ENCODE measurements at regions not wholly inside any gene's neighbourhood (a gene's known extent, or its start where the extent isn't known, plus 50 kb on each side); places are given as distances from the start of the nearest gene placed in this dataset.
"Not testable (repeated sequence)": the region's sequence is repeated elsewhere in the genome, so short reads cannot be mapped to it uniquely, and the experiment has no call there.

DNA sequence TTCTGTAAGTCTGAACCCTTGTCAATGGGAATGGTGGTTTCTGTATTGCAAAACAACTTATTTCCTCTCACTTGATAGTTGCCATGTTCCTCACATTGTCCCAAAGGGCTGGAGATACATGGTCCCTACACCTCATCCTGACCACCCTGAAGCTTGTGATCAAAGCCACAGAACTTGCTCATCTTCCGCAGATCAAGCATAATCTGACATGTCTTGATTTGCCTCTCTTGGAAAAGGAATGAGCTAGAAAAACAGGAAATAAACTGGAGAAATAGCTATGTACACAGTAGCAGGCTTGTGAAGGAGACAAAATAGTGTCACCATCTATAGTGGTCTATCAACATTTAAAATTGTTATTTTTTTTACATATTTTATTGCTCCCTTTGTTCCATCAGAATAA, 871.9 kb upstream of the C9orf72 start:
- Histone ChIP-seq H3K4me3 (ENCODE audit: low read length) (no peak overlapping the region), H3K4me1 (ENCODE audit: insufficient read depth, low read length) (no peaks in the 10 kb centered on the region), H3K27me3 (ENCODE audit: insufficient read depth, low read length) (no peaks in the 10 kb centered on the region), H3K36me3 (ENCODE audit: insufficient read depth, low read depth, low read length) (no peaks in the 10 kb centered on the region), H3K9ac (ENCODE audit: low read depth, low read length) (no peak overlapping the region), H3K9me3 (ENCODE audit: insufficient read depth, low read depth, low read length) (peaks cover 11% of the 10 kb centered on the region), H3K27ac (ENCODE audit: low read length) (no peak overlapping the region)

DNA sequence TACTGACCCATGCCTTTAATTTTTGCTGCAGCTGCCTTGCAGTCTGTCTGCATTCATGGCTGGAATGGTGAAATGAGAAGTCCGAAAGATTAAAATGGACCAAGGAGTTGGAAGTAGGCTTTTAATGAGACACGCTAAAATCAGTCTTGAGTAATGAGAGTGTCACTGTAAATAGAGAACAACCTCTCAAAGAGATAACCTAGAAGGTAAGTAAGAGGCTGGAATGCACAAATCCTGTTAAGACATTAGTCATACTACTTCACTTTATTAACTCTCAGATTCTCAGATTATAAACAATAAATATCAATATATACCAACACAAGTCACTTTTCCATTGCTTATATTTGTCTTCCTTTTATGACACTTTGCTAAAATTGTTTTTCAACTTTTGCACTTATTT, 880.6 kb upstream of the C9orf72 start:
- H3K4me1 ChIP-seq (ENCODE audit: insufficient read depth, low read length): no peaks in the 10 kb centered on the region
- no peaks in the 10 kb centered on the region for H3K9me3 ChIP-seq (ENCODE audit: insufficient read depth, low read depth, low read length)
- no peak overlapping the region for H3K9ac ChIP-seq (ENCODE audit: low read depth, low read length)
- H3K27me3 ChIP-seq (ENCODE audit: insufficient read depth, low read length): no peaks in the 10 kb centered on the region
- no peak overlapping the region for H3K27ac ChIP-seq (ENCODE audit: low read length)
- no peaks in the 10 kb centered on the region for H3K36me3 ChIP-seq (ENCODE audit: insufficient read depth, low read depth, low read length)
- no peak overlapping the region for H3K4me3 ChIP-seq (ENCODE audit: low read length)

DNA sequence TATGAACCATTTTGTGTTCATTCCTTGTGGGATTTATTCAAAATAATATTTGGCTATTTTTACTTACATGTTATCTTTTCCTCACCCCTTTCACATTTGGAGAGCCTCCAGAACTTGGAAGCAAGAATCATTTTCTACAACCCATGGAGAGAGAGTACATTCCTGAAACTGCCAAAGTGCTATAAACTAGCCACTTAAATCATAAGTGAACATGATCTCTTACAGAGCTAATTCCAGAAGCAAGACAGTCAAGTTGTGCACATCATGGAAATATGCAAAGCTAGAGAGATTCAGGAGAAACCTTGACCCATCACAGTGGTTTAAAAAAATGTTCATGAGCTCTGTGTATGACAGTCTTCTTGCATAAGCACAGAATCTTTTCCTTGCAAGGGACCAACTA, 883.6 kb upstream of the C9orf72 start:
- Histone ChIP-seq H3K4me1 (ENCODE audit: insufficient read depth, low read length) (no peaks in the 10 kb centered on the region), H3K9ac (ENCODE audit: low read depth, low read length) (no peak overlapping the region), H3K36me3 (ENCODE audit: insufficient read depth, low read depth, low read length) (no peaks in the 10 kb centered on the region), H3K4me3 (ENCODE audit: low read length) (no peak overlapping the region), H3K27ac (ENCODE audit: low read length) (no peak overlapping the region), H3K27me3 (ENCODE audit: insufficient read depth, low read length) (no peaks in the 10 kb centered on the region), H3K9me3 (ENCODE audit: insufficient read depth, low read depth, low read length) (no peaks in the 10 kb centered on the region)

DNA sequence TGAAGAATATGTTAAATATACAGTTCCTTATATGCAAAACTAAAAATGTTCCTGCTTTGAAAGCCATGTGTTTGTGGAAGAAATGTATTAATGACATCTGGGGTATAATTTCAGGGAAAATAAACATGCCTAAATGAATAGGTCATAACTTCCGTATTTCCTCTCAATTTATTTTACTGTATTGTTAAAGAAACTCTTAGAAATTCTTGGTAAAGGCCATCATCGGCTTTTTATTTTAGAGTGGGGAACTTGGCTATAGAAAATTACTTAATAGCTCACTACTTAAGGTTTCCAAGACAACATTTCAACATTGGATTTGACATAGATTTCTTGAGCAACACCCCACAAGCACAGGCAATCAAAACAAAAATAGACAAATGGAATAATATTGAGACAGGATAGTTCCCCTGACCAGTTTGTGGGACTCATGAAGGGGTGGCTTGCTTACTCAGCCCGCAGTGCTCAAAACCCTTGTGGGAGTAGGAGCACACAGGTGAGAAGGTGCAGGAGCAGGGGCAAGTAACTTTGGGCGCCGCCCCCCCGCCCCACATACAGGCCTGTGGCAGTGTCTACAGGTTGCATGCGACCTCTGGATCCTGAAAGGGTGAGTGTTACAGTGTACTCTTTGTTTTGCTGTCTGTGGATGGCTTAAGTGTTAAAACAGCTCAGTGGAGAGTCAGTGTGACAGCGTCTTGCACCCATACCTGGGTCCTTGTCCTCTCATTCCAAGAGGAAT, 891.4 kb upstream of the C9orf72 start:
- H3K36me3 ChIP-seq (ENCODE audit: insufficient read depth, low read depth, low read length): no peaks in the 10 kb centered on the region
- no peaks in the 10 kb centered on the region for H3K4me1 ChIP-seq (ENCODE audit: insufficient read depth, low read length)
- H3K27me3 ChIP-seq (ENCODE audit: insufficient read depth, low read length): no peaks in the 10 kb centered on the region
- no peak overlapping the region for H3K4me3 ChIP-seq (ENCODE audit: low read length)
- no peak overlapping the region for H3K27ac ChIP-seq (ENCODE audit: low read length)
- H3K9me3 ChIP-seq (ENCODE audit: insufficient read depth, low read depth, low read length): no peaks in the 10 kb centered on the region
- H3K9ac ChIP-seq (ENCODE audit: low read depth, low read length): no peak overlapping the region

DNA sequence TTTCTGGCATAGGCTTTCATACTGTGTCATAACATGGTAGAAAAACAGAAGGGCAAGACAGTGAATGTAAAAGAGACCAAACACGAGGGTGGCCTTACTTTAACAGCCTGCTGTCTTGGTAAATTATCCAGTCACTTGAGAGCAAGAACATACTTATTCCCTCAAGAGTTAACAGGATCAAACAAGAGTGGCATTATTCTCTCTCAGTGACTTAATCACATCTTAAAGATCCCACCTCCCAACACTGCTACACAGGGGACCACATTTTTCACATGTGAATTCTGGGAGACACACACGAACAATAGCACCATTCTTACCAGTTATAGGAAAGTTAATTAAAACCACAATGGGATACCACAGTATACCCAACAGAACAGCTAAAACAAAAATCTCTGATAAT, 898.0 kb upstream of the C9orf72 start:
- no peaks in the 10 kb centered on the region for H3K4me1 ChIP-seq (ENCODE audit: insufficient read depth, low read length)
- H3K27me3 ChIP-seq (ENCODE audit: insufficient read depth, low read length): no peaks in the 10 kb centered on the region
- no peak overlapping the region for H3K27ac ChIP-seq (ENCODE audit: low read length)
- no peaks in the 10 kb centered on the region for H3K9me3 ChIP-seq (ENCODE audit: insufficient read depth, low read depth, low read length)
- no peak overlapping the region for H3K9ac ChIP-seq (ENCODE audit: low read depth, low read length)
- no peak overlapping the region for H3K4me3 ChIP-seq (ENCODE audit: low read length)
- no peaks in the 10 kb centered on the region for H3K36me3 ChIP-seq (ENCODE audit: insufficient read depth, low read depth, low read length)

DNA sequence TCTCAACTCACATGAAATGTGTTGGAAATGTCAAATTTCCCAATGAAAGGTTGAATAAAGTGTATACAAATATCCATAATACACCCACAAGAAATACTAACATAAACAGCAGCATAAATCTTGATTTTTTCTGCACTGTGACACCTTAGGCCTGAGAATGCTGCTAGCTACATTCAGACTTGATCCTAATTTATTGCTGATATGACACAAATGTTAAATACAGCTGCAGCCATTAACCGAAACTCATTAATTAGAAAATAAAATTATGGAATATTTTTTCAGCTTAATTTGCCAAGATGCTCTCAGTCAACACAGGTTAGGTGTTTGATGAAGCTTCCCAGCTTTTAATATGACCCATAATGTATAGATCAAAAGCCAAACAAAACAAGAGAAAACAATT, 914.3 kb upstream of the C9orf72 start:
- Histone ChIP-seq H3K27me3 (ENCODE audit: insufficient read depth, low read length) (no peaks in the 10 kb centered on the region), H3K9ac (ENCODE audit: low read depth, low read length) (no peak overlapping the region), H3K36me3 (ENCODE audit: insufficient read depth, low read depth, low read length) (no peaks in the 10 kb centered on the region), H3K9me3 (ENCODE audit: insufficient read depth, low read depth, low read length) (no peaks in the 10 kb centered on the region), H3K27ac (ENCODE audit: low read length) (no peak overlapping the region), H3K4me3 (ENCODE audit: low read length) (no peak overlapping the region), H3K4me1 (ENCODE audit: insufficient read depth, low read length) (no peaks in the 10 kb centered on the region)

DNA sequence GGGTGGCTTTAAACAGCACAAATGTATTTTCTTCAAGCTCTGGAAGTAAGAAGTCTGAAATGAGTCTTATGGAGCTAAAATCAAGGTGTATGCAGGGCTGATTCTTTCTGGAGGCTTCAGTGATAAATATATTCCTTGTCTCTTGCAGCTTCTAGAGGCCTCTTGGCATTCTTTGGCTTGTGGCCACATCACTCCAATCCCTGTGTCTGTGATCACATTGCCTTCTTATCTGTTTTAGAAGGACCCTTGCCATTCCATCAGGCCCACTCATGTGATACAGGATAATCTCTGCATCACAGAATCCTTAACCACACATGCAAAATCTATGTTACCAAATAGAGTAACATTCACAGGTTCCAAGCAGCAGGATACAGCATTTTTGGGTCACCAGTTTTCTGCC, 917.8 kb upstream of the C9orf72 start:
- H3K4me1 ChIP-seq (ENCODE audit: insufficient read depth, low read length): no peaks in the 10 kb centered on the region
- no peaks in the 10 kb centered on the region for H3K9me3 ChIP-seq (ENCODE audit: insufficient read depth, low read depth, low read length)
- H3K36me3 ChIP-seq (ENCODE audit: insufficient read depth, low read depth, low read length): no peaks in the 10 kb centered on the region
- no peak overlapping the region for H3K27ac ChIP-seq (ENCODE audit: low read length)
- H3K9ac ChIP-seq (ENCODE audit: low read depth, low read length): no peak overlapping the region
- no peak overlapping the region for H3K4me3 ChIP-seq (ENCODE audit: low read length)
- no peaks in the 10 kb centered on the region for H3K27me3 ChIP-seq (ENCODE audit: insufficient read depth, low read length)

DNA sequence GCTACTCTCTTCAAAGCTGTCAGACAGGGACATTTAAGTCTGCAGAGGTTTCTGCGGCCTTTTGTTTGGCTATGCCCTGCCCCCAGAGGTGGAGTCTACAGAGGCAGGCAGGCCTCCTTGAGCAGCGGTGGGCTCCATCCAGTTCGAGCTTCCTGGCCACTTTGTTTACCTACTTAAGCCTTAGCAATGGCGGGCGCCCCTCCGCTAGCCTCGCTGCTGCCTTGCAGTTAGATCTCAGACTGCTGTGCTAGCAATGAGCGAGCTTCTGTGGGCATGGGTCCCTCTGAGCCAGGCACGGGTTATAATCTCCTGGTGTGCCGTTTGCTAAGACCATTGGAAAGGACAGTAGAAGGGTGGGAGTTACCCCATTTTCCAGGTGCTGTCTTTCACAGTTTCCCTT, 924.9 kb upstream of the C9orf72 start:
- not testable (repeated sequence) for H3K27me3 ChIP-seq (ENCODE audit: insufficient read depth, low read length); H3K4me1 ChIP-seq (ENCODE audit: insufficient read depth, low read length); H3K36me3 ChIP-seq (ENCODE audit: insufficient read depth, low read depth, low read length); H3K4me3 ChIP-seq (ENCODE audit: low read length); H3K9me3 ChIP-seq (ENCODE audit: insufficient read depth, low read depth, low read length); H3K9ac ChIP-seq (ENCODE audit: low read depth, low read length); H3K27ac ChIP-seq (ENCODE audit: low read length)

DNA sequence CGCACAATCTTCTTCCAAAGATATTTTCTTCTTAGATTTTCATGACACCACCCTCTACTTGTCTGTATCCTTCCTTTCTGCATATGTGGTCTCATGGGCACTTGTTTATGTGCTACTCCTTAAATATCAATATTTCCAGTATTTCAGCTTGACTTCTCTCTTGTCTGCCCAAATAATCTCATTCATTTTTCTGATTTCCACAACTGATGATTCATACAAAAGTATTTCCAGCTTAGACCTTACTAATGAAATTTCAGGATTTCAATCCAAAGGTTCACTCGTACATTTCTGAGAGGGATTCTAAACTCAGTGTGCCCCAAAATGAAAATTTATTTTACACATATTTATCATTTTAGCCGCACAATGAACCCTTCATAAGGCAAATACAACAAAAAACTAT, 928.9 kb upstream of the C9orf72 start:
- no peaks in the 10 kb centered on the region for H3K4me1 ChIP-seq (ENCODE audit: insufficient read depth, low read length)
- H3K9me3 ChIP-seq (ENCODE audit: insufficient read depth, low read depth, low read length): no peaks in the 10 kb centered on the region
- no peaks in the 10 kb centered on the region for H3K27me3 ChIP-seq (ENCODE audit: insufficient read depth, low read length)

DNA sequence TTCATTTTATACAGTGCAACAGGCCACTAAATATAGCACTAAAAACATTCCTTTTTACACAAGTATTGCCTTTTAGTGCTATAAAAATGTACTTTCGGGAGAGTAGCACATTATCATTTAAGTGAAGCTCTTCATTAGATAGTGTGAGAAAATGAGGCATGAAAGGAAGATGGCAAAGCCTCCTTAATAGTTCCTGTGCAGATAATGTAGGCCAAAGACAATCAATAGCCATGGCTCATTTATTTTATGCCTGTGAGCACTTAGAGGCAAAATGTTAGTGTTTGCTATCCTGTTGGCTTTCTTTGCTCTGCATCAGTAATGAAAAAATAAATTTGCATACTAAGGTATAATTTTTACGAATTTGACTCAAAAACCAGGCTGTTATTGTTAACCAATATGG, 929.5 kb upstream of the C9orf72 start:
- no peak overlapping the region for H3K9ac ChIP-seq (ENCODE audit: low read depth, low read length)
- no peaks in the 10 kb centered on the region for H3K36me3 ChIP-seq (ENCODE audit: insufficient read depth, low read depth, low read length)
- no peaks in the 10 kb centered on the region for H3K27me3 ChIP-seq (ENCODE audit: insufficient read depth, low read length)
- no peaks in the 10 kb centered on the region for H3K9me3 ChIP-seq (ENCODE audit: insufficient read depth, low read depth, low read length)
- H3K27ac ChIP-seq (ENCODE audit: low read length): no peak overlapping the region
- H3K4me3 ChIP-seq (ENCODE audit: low read length): no peak overlapping the region
- H3K4me1 ChIP-seq (ENCODE audit: insufficient read depth, low read length): no peaks in the 10 kb centered on the region

More for the DNA sequence above, 928.9 kb upstream of the C9orf72 start:
- no peak overlapping the region for H3K9ac ChIP-seq (ENCODE audit: low read depth, low read length)
- no peaks in the 10 kb centered on the region for H3K36me3 ChIP-seq (ENCODE audit: insufficient read depth, low read depth, low read length)
- no peak overlapping the region for H3K27ac ChIP-seq (ENCODE audit: low read length)
- H3K4me3 ChIP-seq (ENCODE audit: low read length): no peak overlapping the region

DNA sequence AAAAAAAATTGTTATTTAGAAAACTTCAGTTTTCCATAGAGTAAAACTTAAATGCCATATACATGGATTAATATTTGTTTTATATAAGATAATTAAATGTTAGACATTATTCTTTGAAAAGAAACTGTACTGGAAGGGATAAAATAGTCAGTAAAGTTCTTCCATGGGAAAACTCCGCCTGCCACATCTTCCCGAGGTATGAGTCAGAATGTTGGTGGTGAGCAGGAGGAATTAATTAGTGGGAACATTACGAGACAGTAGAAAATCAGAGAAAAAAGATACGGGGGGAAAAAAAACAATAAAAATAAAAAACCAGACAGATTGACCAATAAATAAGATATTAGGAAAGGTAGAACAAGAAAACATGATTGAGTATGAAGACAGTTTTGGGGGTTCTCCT, 930.3 kb upstream of the C9orf72 start:
- Histone ChIP-seq H3K27me3 (ENCODE audit: insufficient read depth, low read length) (no peaks in the 10 kb centered on the region), H3K4me3 (ENCODE audit: low read length) (no peak overlapping the region), H3K4me1 (ENCODE audit: insufficient read depth, low read length) (no peaks in the 10 kb centered on the region), H3K27ac (ENCODE audit: low read length) (no peak overlapping the region), H3K9me3 (ENCODE audit: insufficient read depth, low read depth, low read length) (no peaks in the 10 kb centered on the region), H3K36me3 (ENCODE audit: insufficient read depth, low read depth, low read length) (no peaks in the 10 kb centered on the region), H3K9ac (ENCODE audit: low read depth, low read length) (no peak overlapping the region)

DNA sequence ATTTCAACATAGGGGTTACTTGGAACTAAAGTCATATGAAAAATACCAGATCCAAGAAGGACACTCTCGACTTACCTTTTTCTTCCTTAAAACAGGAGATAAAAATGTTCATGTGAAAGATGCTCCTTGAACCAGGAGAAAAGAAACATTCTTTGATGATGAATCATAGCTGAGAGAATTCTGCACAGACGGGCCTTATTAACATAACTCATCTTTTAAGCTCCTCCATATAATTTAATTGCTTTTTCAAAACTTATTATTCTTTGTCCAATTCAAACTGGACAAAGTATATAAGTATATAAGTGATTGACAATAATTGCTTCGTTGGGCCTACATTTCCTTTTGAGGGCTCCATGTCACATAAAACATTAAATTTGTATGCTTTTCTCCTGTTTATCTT, 945.2 kb upstream of the C9orf72 start:
- no peak overlapping the region for H3K4me3 ChIP-seq (ENCODE audit: low read length)

More for the DNA sequence above, 945.2 kb upstream of the C9orf72 start:
- Histone ChIP-seq H3K27ac (ENCODE audit: low read length) (no peak overlapping the region), H3K9me3 (ENCODE audit: insufficient read depth, low read depth, low read length) (no peaks in the 10 kb centered on the region), H3K4me1 (ENCODE audit: insufficient read depth, low read length) (no peaks in the 10 kb centered on the region; the same call in 1 of the 2 replicates), H3K36me3 (ENCODE audit: insufficient read depth, low read depth, low read length) (no peaks in the 10 kb centered on the region), H3K27me3 (ENCODE audit: insufficient read depth, low read length) (no peaks in the 10 kb centered on the region), H3K9ac (ENCODE audit: low read depth, low read length) (no peak overlapping the region)

Measured in iPS-20b (cell line).